Loucy (cell line): ENCODE measurements at regions not wholly inside any gene's neighbourhood (a gene's known extent, or its start where the extent isn't known, plus 50 kb on each side); places are given as distances from the start of the nearest gene placed in this dataset.

Experiments used
- H2AFZ ChIP-seq: fragments of 200-600 bp; sonication (generic); 2 replicates; pipeline ENCODE4 v1.6.0; 2016; ENCODE audit warnings: antibody characterized with exemption, mild to moderate bottlenecking, low read length, moderate library complexity
- H3F3A ChIP-seq: fragments of 200-600 bp; 2 replicates; pipeline ENCODE4 v1.6.0; 2016; ENCODE audit warnings: antibody characterized with exemption, low read depth, mild to moderate bottlenecking
- H3K27me3 ChIP-seq: fragments of 200-600 bp; sonication (generic); 2 replicates; pipeline ENCODE4 v1.6.1; 2014; ENCODE audit warnings: low read length, mild to moderate bottlenecking; ENCODE audit not compliant: insufficient read depth, poor library complexity, severe bottlenecking
- H3K36me3 ChIP-seq: fragments of 200-600 bp; sonication (generic); 2 replicates; pipeline ENCODE4 v1.6.1; 2016; ENCODE audit warnings: low read length; ENCODE audit not compliant: insufficient read depth
- H3K4me1 ChIP-seq: fragments of 200-600 bp; sonication (generic); 2 replicates; pipeline ENCODE4 v1.5.1; 2014; ENCODE audit warnings: low read length, mild to moderate bottlenecking; ENCODE audit not compliant: insufficient read depth, poor library complexity, severe bottlenecking
- H3K4me2 ChIP-seq: fragments of 200-600 bp; sonication (generic); 2 replicates; pipeline ENCODE4 v1.6.0; 2014; ENCODE audit warnings: antibody characterized with exemption, low read length, low read depth, mild to moderate bottlenecking; ENCODE audit not compliant: poor library complexity, severe bottlenecking
- H3K4me3 ChIP-seq: fragments of 200-600 bp; sonication (generic); 2 replicates; pipeline ENCODE4 v1.5.1; 2014; ENCODE audit warnings: low read length, mild to moderate bottlenecking, mixed read lengths; ENCODE audit not compliant: poor library complexity, severe bottlenecking
- H3K79me2 ChIP-seq: fragments of 200-600 bp; sonication (generic); 2 replicates; pipeline ENCODE4 v1.6.1; 2014; ENCODE audit warnings: low read length; ENCODE audit not compliant: insufficient read depth
- H3K9ac ChIP-seq: fragments of 200-600 bp; sonication (generic); 2 replicates; pipeline ENCODE4 v1.6.0; 2014; ENCODE audit warnings: mild to moderate bottlenecking, low read depth, low read length, moderate library complexity; ENCODE audit not compliant: poor library complexity, severe bottlenecking
- H3K9me2 ChIP-seq: fragments of 200-600 bp; sonication (generic); replicated peaks from 2 replicates; pipeline ENCODE4 v1.6.1; 2016; ENCODE audit warnings: low read depth, low read length, mixed read lengths
- H3K9me3 ChIP-seq: fragments of 200-600 bp; sonication (generic); 2 replicates; pipeline ENCODE4 v1.6.1; 2014; ENCODE audit warnings: mild to moderate bottlenecking, antibody characterized with exemption, low read length, low read depth; ENCODE audit not compliant: insufficient read depth
- H4K20me1 ChIP-seq: fragments of 200-600 bp; sonication (generic); 2 replicates; pipeline ENCODE4 v1.6.0; 2014; ENCODE audit warnings: antibody characterized with exemption, low read length, mild to moderate bottlenecking; ENCODE audit not compliant: insufficient read depth, poor library complexity, severe bottlenecking
- CTCF ChIP-seq: fragments of 200-600 bp; sonication (generic); conservative IDR thresholded peaks from 2 replicates; pipeline ENCODE4 v1.5.1; 2014; ENCODE audit warnings: mild to moderate bottlenecking, antibody characterized with exemption, low read length
- EZH2phosphoT487 ChIP-seq: fragments of 200-600 bp; IDR thresholded peaks from 2 replicates; pipeline ENCODE4 v1.6.1; 2018; ENCODE audit warnings: antibody characterized with exemption, mild to moderate bottlenecking, moderate library complexity, borderline replicate concordance

- H3K4me2 ChIP-seq, result no peak overlapping the region
- H3K36me3 ChIP-seq, result no peaks in the 10 kb centered on the region
- H3K4me3 ChIP-seq, result no peak overlapping the region
- no peaks in the 10 kb centered on the region for H3K79me2 ChIP-seq
- no peaks in the 10 kb centered on the region for H4K20me1 ChIP-seq
- H3K9me2 ChIP-seq, result no peaks in the 10 kb centered on the region
- H3K9ac ChIP-seq, result no peak overlapping the region
- no peaks in the 10 kb centered on the region for H3K27me3 ChIP-seq
- no peaks in the 10 kb centered on the region for H3F3A ChIP-seq
- H2AFZ ChIP-seq, result no peak overlapping the region
- H3K9me3 ChIP-seq, result no peaks in the 10 kb centered on the region
- TF ChIP-seq CTCF (no peak), EZH2phosphoT487 (no peak)
- H3K4me1 ChIP-seq, result no peaks in the 10 kb centered on the region
Observed at GRCh38 chr2:53058526-53058925, 709.1 kb upstream of the CHAC2 start.

GRCh38 chr2:53053937-53054336 is 713.7 kb upstream of the CHAC2 start:
- H3K36me3 ChIP-seq, result no peaks in the 10 kb centered on the region
- H3K4me3 ChIP-seq, result no peak overlapping the region
- no peaks in the 10 kb centered on the region for H4K20me1 ChIP-seq
- H3K79me2 ChIP-seq, result no peaks in the 10 kb centered on the region
- no peaks in the 10 kb centered on the region for H3F3A ChIP-seq
- H3K4me2 ChIP-seq, result no peak overlapping the region
- TF ChIP-seq EZH2phosphoT487, result no peak
- no peak for TF ChIP-seq CTCF
- no peak overlapping the region for H3K9ac ChIP-seq
- H2AFZ ChIP-seq, result no peak overlapping the region
- no peaks in the 10 kb centered on the region for H3K27me3 ChIP-seq
- no peaks in the 10 kb centered on the region for H3K9me3 ChIP-seq
- H3K4me1 ChIP-seq, result no peaks in the 10 kb centered on the region
- no peaks in the 10 kb centered on the region for H3K9me2 ChIP-seq

- no peak overlapping the region for H3K4me2 ChIP-seq
- no peaks in the 10 kb centered on the region for H3K36me3 ChIP-seq
- no peaks in the 10 kb centered on the region for H3K9me2 ChIP-seq
- H3K9ac ChIP-seq, result no peak overlapping the region
- TF ChIP-seq EZH2phosphoT487 (no peak), CTCF (no peak)
- no peak overlapping the region for H2AFZ ChIP-seq
- H4K20me1 ChIP-seq, result no peaks in the 10 kb centered on the region
- no peaks in the 10 kb centered on the region for H3F3A ChIP-seq
- no peaks in the 10 kb centered on the region for H3K79me2 ChIP-seq
- no peak overlapping the region for H3K4me3 ChIP-seq
- no peaks in the 10 kb centered on the region for H3K4me1 ChIP-seq
- no peaks in the 10 kb centered on the region for H3K27me3 ChIP-seq
- no peaks in the 10 kb centered on the region for H3K9me3 ChIP-seq
Observed at GRCh38 chr2:53051157-53051556, 716.4 kb upstream of the CHAC2 start.
